ENCODE measurements at regions not wholly inside any gene's neighbourhood (a gene's known extent, or its start where the extent isn't known, plus 50 kb on each side); places are given as distances from the start of the nearest gene placed in this dataset.

DNA sequence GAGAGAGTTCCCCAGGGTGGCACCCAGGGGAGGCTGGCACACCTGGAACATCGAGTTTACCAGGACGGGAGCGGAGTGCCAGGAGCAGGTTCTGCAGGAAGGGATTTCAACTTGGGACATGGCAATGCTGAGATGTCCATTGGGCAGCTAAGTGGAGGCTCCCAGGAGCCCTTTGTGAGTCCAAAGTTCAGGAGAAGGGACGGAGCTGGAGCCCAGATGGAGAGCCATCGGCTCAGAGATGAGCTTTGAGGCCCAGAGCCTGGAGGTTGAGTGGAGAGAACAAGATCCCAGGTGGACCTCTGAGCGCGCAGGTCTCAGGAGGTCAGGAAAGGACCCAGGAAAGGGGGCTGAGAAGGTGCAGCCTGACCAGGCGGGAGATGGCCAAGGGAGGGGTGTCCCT lies 67.5 kb upstream of the AFDN start:
- DNase-seq, result no peak

DNA sequence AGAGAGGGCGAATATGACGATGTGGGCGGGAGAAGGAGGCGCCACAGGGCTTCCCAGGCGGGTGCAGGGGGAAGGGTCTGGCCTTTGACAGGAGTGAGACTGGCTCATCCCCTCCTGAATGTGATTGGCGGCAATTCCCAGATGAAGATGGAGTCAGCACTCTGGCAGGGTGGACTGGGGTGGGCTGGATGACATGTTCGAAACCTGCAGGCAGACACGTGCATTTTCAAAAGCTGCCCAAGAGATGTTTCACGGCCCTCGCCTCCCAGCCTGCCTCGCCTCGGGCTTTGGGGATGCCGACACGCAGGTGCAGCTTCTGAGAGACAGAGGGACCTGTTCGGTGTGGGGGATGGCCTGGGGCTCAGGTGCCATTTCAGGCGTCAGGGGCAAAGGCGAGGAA lies 66.8 kb upstream of the AFDN start:
- no peak for DNase-seq

DNA sequence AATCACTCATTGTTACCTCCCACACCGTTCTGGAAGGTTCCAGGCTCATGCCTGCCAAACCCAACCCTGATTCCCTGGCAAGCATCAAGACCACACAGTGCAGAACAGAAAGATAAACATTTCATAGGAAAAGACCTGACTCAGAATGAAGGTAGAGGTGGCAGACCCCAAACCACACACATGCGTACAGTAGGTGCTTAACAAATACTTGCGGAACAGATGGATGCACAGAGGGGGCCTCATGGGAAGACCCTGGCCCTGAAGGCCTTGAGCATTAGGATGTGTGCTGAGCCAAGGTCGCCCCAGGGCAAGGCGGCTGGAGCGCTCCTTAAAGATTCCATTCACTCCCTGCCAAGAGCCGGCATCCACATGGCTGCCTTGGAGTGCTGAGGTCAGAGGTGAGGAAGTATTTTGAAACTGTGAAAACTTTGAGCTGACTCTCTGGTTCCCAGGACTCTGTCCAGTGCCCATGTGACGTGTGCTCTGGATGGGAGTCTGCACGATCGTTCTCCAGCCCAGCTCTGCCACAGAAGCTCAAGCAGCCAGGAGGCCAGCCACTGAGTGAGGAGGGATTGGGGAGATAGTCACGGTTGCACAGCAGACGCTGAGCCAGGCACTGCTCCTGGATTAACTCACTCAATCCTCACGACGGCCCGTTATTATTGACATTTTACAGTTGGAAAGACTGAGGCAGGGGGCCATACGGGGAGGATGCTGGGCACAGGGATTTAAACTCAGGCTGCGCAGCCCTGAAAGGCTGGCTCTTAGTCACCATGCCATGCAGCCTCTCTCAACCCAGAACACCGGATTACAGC lies 65.5 kb upstream of the AFDN start:
- peak; percentile 64 for DNase-seq

DNA sequence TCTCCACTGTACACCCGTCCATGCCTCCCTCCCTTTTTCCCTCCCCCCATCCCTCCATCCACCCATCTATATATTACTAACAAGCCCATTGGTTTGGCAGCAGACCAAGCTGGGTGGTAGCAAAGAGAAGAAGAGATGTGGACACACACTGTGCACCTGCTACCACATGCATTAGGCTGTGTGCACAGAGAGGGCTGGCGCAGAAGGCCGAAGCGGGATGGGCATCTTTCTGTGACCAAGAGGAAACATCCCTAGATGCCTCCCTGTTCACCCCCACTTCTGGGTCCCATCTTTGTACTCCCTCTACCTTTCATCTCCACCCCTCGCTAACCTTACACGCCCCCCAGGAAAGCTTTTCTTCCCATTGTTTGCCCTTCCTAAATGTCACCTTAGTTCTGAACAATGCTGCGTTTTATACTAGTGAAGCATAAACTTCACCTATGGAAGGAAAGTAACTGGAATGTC lies 64.9 kb upstream of the AFDN start:
- DNase-seq, result no peak

DNA sequence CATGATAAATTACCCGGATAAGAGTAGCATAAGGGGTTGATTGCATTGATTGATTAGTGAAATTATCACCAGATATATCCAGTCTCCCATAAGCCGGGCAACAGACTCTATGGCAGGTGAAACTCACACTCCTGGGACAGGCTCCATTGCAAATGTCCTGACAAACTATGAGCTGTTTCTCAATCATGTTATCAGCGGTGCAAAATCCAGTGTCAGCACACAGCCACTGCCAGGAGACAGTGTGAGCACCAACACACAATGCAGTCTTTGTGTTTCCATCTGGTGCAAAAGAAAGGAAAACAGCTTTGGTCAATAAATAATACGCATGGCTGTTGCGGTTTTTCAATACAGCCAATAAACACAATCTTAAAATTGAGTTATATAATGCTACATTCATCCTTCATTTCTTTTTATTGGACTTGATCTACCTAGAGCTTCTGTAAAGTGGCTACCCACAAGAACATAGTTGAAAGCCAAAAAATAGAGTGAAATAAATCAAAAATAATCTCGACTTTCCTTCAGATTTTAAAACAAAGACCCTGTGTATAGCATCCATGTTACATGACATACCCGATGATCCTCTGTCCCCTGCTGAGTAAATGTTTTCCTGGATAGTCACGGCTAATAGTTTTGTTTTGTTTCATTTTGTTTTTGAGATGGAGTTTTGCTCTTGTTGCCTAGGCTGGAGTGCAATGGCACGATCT lies 64.3 kb upstream of the AFDN start:
- peak; percentile 63 for DNase-seq

DNA sequence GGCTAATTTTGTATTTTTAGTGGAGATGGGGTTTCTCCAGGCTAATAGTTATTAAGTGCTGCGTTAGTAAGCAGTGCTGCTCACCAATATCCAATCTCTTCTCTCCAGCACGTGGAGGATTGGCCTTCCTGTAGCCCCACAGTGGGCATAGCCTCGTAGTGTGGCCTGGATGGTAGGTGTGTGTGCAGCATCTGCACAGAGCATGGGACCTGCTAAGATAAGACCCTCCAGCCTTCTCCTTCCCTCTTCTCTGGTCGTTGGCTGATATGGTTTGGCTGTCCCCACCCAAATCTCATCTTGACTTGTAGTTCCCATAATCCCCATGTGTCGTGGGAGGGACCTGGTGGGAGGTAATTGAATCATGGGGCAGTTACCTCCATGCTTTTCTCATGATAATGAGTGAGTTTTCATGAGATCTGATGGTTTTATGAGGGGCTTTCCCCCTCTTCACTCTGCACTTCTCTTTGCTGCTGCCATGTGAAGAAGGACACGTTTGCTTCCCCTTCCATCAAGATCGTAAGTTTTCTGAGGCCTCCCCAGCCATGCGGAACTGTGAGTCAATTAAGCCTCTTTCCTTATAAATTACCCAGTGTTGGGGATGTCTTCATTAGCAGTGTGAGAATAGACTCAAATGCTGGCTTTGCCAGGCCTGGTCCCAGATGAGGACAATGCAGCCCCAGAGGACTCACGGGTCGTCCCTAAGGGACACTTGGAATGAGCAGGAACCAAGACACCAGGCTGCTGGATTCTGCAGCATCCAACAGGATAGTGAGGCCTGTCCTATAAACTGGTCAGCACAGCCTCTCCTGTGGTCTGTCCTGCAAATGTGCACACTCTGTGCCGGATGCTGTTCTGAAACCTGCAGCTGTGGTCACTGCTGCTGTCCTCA lies 63.4 kb upstream of the AFDN start:
- DNase-seq, result no peak

DNA sequence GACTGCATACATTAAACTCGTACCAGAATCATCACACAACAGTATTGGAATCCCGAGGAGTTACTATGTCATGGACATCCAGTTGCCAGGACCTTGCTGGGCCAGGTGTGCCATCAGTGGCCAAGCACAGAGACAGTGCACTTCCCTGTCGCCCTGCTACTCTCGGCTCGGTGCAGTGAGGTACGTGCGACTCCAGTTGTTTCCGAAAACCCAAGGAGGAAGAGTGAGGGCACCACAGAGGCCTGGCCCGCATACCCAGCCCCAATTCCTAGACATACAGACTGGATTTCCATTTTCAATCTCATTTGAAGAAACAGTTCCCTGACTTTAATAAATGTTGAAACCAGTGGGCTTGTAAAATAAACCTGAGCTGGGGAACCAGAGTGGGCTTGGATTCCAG lies 62.5 kb upstream of the AFDN start:
- DNase-seq, result no peak

DNA sequence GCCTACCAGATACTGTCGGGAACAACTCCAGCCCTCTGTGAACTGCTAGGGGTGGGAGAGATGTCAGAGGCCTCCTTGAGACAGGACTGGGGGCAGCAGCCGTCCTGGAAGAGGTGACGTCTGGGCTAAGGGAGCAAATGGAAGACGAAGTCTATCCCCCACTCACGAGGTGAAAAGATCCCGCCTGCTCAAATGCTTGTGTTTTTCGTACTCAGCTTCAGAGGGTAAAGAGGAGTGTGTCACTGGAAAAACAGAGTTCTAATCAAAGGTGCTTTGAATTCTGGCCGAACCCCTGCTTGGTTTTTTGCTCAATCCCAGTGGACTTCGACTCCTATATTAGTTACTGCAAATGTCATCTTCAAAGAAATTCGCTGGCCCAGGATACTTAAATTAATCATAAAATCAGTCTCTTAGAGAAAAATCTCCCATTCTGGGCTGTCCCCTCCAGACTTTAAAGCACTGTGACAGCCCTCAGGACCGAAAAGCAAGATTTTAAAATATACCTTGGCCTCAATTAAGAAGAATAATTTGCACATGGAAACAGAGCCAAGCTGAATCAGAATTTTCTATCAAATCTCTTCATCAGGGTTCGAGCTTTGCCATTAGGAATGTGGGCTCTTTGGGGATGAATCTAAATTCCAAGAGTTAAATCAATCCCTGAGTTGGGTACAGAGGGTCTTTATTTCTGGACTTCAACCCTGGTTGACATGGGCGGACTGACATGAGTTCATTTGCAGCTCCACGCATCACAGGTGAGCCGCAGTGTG lies 61.8 kb upstream of the AFDN start:
- DNase-seq, result no peak

DNA sequence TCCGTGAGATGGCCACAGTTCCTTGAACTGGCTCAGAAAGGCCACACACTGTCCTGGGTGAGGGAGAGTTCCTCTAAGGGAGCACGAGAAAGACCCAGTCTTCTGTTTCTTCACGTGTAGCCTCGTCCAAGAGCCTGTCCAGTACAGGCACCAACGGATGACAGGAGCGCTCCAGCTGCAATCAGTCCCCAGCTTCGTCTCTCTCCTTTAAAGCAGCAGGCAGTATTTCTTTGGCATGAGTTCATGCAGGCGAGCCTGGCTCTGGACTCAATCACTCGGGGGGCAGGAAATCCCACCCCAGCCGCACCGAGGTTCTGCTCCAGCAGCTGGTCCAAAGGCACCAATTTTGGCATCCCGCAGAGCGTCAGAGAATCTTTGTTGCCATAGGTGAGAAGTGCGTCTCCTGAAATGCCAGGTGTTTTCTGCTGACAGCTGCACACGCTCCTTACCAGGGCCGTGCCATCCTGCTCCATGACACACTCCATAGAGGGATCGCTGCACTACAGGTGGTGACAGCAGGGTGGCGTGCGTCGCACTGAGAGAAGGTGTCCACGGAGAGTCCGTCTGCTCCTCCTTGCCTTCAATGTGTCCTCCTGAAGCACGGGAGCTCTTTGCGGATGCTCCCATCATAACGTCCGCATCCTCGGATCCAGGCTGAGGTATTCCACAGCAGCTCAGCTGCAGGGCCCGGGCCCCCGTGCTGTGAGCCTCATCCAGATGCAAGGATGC lies 59.6 kb upstream of the AFDN start:
- DNase-seq, result no peak

DNA sequence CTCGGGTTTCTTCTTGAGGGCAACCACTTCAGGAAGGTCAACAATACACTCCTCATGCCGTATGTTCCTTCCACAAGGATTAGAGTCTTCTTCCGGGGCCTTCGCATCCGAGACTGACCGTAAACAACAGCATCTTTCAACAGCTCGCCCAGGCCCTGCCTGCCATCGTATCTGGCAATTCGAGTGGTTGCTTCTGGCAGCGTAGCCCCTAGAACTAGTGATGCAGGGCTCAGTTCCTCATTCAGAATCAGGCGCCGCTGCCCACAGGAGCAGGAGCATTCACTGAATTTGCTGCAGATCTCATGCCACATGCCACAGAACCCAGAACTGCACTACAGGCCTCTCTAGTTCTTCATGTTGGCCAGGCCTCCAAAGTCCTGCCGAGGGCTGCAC lies 59.0 kb upstream of the AFDN start:
- no peak for DNase-seq

DNA sequence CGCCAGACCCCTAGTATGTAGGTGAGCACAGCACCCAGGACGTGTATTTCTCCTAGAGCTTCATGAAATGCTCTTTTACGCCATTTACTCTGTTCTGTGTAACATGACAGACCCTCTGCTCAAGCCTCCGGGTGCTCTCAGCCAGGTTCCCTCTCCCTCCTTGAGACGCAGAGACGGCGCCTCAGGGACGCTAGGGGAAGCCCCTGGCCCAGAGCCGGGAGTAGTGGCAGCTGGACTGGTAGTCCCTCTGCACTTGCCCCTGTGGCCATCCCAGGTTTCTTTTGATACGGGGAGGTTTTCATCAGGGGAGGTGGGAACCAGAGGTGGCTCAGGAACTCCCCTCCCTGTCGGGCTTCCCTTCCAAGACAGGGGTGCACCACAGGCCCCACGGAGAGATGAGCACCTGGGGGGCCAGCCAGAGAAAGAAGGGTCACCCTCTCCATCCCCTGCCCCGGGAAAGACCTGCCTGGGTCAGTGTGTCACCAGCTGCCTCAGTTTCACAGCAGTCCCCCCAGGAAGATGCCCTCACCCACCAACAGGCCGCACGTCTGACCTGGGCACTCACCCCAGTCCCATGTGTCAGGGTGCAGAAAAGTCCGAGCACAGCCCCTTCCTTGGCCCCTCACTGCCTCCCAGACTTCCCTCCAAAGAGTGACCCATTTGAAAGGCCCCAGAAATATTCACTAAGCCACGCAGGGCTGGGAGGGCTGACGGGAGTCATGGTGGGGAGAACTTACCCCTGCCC lies 58.1 kb upstream of the AFDN start:
- no peak for DNase-seq

DNA sequence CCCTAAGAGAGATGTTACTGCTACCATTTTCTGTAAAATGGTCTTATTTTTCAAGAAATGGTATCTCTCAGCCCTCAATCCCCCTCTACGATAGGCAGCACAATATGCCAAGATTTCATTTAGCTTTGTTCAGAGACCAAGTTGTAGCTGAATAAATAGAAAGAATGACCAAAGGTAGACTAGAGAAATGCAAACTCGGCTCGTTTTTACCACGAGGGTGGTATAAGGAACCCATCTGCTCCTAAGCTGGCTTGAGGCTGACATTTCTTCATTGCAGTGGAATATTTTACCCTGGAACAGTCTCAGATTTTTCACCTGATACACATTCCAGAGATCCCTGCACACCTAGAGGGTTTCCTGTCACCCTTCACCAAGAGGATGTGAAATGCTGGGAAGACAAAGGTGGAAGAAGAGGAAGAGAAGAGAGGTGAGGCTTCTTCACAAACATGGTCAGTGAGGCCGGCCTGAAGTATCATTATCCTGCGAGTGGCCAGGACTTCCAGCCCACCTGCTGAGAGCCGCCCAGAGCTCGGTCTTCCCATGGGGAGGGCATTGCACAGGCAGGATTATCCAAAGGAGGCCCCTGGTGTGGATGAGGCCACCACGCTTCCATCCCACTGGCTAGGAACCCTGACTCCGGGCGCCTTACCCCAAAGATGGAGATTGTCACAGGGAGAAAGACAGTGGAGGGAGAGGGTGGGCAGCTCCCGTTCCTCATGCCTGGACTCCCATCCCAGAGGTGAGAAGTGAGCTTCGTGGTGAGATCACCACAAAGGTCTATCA lies 57.1 kb upstream of the AFDN start:
- no peak for DNase-seq

DNA sequence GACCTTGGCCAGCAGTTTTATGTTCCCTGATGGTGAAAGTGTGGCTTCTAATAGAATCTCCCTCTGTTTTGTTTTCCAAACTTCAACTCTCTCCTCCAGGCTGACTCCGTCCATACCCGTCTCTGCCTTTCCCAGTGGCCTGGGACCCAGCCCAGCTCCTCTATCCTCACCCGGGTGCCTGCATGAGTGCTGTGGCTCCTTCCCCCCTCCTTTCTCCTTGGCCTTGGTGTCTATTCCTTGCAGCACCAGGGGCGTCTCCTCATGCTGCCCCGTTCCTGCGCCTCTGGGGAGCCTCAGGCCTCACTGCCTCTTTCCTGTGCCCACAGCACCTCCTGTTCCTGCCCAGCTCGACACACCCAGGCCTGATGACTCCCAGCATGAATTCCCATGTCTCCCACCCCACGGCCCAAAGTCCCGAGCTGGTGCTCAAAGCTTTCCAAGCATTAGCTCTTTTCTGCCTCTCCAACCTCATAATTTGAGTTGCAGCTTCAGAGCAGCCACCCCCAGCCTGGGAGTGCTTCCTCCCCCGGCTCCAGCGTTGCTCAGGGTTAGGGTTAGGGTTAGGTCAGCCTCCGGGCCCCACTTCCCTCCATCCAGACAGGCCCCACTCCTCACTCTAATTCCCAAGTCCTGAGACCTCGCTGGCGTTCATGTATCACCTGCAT lies 56.3 kb upstream of the AFDN start:
- no peak for DNase-seq

DNA sequence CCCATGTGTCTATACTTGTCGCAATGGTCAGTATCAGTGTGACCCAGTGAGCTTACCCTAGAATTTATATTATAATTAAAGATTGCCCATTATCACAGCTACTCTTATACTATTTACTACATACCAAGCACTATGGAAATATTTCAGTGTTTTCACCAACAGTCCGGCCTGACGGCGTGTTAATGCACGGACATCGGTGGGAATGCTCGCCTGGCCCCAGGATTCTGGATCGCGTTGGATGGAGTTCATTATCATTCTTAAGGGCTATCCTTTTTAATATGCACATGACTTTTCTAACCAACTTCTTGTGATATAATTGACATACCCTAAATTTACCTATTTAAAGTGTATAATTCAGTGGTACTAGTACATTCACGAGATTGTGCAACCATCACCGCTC lies 51.8 kb upstream of the AFDN start:
- DNase-seq, result no peak

DNA sequence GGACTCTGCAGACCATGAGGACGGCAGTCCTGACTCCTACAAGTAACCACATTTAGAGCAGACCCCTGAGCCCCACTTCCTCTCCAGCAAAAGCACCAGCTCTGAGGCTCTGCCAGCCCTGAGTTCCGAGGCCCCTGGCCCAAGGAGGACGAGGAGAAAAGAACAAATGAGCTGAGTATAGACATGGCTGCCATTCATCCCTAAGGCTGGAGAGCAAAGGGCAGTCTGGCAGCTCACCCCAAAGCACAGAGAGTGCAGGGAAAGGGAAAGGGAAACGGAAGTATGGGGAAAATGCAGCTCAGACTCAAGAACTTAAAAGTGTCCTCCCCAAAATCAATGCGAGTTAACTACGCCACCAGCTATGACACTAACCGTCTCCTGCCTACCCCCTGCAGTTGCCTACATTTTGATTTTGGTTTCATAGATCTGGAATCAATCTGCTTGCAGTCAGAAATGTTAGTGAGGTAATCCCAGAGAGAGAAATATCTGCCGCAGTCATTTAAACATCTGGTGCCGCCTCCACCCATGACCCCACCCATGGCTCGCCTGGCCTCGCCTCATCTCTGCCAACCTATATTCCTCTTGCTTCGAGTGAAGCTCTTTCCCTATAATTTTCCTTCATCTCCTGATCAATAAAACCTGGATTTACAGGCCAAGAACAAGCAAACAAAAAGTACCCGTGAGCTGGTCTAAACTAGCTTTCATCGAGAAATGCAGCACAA lies 49.6 kb upstream of the AFDN start:
- DNase-seq, result no peak
